PC-3 (cell line): ENCODE measurements at regions not wholly inside any gene's neighbourhood (a gene's known extent, or its start where the extent isn't known, plus 50 kb on each side); places are given as distances from the start of the nearest gene placed in this dataset.

ENCODE experiments used
- CTCF ChIP-seq: fragments of 300-600 bp; sonication (generic); conservative IDR thresholded peaks from 2 replicates; pipeline ENCODE4 v1.5.1; 2017; ENCODE audit warnings: antibody characterized with exemption, low read depth, mild to moderate bottlenecking, low read length
- EZH2 ChIP-seq: fragments of 300-600 bp; sonication (generic); IDR thresholded peaks from one replicate; pipeline ENCODE4 v1.6.1; 2017; ENCODE audit warnings: antibody characterized with exemption, mild to moderate bottlenecking, low read length; ENCODE audit not compliant: unreplicated experiment
- EZH2phosphoT487 ChIP-seq: fragments of 300-600 bp; sonication (generic); IDR thresholded peaks from 2 replicates; pipeline ENCODE4 v1.6.1; 2018; ENCODE audit warnings: mild to moderate bottlenecking, antibody characterized with exemption, low read length, borderline replicate concordance

- TF ChIP-seq CTCF (no peak), EZH2 (no peak), EZH2phosphoT487 (no peak)
Observed at GRCh38 chr9:74066605-74067004, 430.5 kb upstream of the RORB start.
